ENCODE measurements at regions not wholly inside any gene's neighbourhood (a gene's known extent, or its start where the extent isn't known, plus 50 kb on each side); places are given as distances from the start of the nearest gene placed in this dataset.

DNA sequence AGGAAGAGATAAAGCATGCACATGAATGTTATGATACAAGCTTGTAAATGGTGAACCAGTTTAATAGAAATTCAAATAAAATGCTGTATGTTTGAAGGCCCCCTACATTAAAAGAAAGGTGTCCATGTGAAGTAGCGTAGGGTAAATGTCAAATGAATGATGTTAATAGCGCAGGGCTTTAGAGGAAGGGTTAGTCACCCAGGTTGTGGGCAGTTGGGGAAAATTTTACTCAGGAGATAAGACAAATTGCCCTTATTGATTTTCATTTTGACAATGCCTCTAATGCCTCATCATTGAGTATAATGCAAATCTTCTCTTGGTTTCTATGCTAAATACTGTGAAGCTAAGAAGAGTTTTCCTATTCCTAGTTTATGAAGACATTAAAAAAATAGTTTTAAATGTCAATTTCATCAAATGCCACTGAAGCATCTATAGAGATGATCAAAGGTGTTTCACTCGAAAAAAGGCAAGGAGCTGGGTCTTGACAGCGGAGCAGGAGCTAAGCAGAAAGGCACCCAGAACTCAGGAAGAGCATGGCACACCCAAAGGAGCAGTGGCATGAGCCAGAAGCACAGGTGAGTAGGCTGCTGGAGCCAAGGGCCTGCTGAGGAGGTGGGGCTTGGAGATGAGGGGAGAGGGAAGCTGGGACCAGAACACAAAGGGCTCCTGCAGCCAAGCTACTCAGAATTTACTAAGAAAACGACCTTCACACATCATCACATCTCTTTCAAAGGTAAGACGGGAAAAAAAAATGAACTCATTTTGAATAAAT, 129.3 kb upstream of the ACKR3 start:
- TF ChIP-seq POLR2A (IDR thresholded peaks at IDR 0.05; ENCODE audit: low read length) (no peak), GATA1 (IDR thresholded peaks at IDR 0.05; ENCODE audit: low read depth, low read length) (no peak)
